ENCODE measurements at regions not wholly inside any gene's neighbourhood (a gene's known extent, or its start where the extent isn't known, plus 50 kb on each side); places are given as distances from the start of the nearest gene placed in this dataset.
"Not testable (repeated sequence)": the region's sequence is repeated elsewhere in the genome, so short reads cannot be mapped to it uniquely, and the experiment has no call there.

DNA sequence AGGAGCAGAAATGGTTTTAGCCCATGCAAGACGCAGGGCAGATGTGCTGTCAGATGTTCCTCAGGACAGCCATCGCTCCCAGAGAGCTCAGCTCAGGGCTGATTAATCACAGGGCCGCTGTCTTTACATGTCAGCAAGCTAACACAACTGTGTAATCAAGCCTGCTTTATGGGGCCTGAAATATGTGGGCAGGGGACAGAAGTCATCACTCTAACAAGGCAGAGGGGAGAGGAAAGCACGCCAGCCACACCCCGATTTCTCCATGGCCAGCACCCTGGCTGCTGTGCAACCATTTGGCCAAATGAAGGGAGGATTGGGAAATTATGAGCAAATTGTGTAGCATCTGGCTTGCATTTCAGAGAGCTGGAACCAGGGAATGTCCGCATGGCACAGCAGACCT, 368.8 kb downstream of the NPHP4 start:
- no peak for DNase-seq

DNA sequence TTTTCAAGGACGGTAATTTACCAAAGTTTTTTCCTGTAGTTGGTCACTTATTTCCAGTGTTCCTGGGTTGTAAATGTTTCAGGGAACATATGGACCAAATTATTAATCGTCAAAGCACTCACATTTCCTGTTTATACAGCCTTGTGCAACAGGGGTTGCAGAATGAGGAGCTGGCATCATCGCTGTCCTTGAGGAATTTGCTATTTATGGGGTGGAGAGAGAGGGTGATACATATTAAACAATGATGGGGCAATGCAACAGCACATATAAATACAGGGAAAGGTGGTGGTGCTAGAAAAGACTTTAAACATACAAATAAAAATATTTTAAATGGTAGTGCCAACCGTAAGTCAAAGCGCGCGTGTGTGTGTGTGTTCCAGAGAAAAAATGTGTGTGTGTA, 369.8 kb downstream of the NPHP4 start:
- no peak for DNase-seq

DNA sequence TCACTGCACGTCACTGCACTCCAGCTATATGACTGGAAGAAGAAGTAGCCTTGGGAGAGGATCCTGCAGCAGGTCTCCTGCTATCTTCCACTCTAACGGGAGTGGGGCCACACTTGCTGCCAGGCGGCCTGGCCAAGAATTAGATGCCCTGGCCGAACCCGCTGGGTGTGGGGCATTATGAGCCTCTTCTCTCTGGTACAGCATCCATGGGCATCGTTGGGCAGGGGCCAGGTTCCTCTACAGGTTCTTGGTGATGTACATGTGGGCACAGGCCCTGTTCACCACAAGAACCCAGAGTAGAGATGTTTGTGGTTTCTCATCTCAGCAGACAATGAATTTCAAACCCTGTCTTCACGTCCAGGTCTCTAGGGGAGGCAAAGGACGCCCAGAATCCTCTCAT, 370.5 kb downstream of the NPHP4 start:
- DNase-seq: no peak

DNA sequence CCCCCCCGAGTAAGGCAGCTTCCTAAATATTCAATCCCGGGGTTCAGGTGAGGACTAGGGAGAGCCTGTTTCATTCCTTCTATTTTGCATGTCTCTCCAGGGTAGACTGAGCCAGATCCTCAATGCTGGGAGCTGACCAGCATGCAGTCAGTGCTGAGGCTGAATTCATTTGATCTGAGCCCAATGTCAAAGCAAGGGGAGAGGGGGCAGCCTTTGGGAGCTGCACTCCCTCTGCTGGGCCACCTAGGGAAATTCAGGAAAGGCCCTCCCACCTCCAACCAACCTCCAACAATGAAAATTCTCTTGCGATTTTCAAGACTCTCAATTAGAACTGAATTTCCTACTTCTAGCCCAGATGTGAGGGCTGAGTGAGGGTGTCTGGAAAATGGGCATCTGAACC, 371.2 kb downstream of the NPHP4 start:
- DNase-seq: no peak

DNA sequence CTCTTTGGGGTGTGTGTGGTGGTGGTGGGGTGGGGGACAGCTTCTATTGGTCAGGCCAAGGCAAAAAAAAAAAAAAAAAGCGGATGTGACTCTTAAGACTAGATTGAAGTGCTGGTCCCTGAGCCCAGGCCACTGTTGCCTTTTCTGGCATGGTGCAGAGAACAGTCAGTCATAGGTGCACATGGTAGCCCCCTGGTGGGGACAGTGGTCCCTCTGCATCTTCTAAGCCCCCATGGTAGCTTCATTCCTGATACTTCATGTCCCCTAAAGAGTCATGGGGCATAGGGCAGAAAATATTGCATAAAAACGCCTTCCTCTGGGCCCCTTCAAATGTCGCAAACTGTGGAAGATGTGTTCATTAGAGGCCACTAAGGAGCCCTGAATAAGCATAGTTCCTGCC, 371.8 kb downstream of the NPHP4 start:
- DNase-seq: no peak

DNA sequence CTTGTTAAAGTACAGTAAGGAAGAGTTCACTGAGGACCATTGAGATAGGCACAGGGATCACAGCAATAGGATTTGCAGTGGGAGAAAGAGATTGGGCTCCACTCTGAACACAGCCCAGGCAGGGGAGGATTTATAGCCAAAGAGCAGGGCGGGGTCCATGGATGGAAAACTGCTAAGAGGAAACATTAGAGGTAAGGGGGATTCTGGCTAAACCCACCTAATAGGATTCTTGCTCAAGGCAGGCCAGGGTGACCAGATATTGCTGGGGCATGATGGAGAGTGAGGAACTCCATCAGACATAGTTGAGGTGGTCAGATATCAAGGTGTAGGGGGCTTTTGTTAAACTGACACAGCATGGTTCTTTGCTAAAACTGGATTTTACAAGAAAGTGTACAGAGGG, 372.8 kb downstream of the NPHP4 start:
- DNase-seq: no peak

DNA sequence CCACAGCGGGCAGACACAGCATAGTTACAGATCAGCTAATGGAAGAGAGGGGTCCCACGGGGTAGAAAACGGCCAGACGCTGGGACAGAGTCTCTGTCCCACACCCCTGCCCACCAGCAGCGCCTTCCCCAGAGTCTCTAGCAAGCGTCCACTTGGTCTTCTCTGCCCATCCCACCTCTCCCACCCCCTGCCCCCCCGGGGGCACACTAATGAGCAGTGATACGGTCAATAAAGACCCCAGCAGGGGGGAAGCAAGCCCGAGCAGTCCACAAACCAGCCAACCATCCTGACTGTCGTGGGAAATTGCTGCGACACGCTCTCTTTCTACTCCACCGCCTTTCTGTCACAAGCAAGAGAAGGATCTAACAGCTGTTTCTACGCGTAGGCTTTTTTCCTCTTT, 374.7 kb downstream of the NPHP4 start:
- DNase-seq: no peak

DNA sequence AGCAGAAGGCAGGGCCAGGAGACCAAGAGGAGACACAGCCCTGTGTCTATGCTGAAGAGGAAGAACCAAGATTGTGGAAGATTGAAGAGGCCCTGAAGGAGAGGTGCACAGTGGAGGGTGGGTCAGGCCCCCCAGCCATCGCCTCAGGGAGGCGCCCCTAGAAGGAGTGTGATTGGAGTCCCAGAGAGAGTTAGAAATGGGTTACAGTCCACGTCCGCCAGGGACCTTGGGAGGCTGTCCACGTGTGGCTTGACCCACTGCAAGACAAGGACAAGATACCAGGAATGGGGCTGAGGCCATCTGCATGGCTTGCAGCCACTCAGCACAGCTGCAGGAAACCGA, 375.1 kb downstream of the NPHP4 start:
- DNase-seq: no peak

DNA sequence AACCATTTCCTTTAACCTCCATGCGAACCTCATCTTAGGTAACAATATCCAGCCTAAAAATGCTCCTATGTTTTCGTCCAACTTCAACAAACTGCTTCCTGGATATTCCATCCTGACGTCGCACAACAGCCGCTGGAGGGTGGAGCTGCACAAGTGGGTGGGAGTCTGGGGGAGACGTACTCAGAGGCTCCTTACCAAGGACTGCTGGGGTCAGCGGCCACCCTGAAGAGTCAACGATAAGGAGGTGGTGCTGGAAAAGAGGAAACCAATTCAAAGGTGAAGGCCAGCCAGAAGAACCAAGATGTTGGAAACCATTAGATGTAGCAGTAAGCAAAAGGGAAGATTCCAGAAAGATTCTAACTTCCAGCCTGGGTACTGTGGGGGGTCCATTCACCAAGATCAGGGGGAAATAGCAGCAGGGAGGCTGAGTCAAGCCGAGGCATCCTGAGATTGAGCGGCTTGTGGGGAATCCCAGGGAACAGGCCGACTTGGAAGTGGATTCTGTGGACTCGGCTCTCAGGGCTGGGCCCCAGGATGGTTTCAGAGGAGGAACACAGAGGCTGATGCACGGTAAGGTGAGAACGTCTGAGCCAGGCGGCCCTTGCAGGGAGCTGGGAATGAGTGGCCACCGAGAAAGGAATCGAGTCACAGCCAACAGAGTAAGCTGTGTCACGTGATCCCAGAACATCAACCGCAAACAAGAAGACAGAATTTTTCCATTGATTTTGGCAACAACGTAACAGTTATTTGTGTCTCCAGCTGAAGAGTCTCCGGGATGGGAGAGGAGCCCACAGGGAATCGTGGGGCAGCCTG, 375.7 kb downstream of the NPHP4 start:
- no peak for DNase-seq

DNA sequence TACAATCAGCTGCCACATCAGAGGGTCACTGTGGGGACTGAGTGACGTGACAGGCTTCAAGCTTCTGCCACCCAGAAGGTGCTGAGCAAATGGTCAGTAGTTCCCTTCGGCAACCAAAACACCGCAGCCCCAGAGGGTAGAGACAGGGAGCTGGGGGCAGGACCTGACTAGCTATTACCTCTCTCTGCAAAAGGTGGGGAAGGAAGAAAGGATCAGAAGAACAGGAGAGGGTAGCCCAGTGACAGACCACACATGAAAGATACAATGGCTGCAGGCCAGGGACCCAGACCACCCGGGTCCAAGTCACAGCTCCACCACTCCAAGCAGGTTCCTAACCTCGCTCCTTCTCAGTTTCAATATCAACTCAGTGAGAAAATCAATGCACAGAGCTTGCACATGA, 377.1 kb downstream of the NPHP4 start:
- DNase-seq: no peak

DNA sequence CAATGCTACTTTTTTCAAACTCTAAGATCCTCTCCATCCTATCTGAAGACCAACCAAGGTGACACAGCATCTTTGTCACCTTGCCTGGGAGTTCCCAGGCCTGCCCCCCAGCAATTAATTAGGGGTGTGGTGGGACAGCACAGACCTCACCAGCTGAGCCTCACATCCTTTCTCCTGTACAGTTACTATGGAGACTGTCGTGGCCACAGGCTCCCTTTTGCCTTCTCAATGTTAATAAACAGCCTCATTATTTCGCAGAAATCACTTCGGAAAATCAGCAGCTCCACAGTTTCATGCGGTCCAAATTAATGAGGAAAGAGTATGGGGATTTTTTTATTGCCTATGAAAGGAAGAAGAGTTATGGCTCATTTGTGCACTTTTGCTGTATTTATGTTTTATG, 378.3 kb downstream of the NPHP4 start:
- DNase-seq: no peak

DNA sequence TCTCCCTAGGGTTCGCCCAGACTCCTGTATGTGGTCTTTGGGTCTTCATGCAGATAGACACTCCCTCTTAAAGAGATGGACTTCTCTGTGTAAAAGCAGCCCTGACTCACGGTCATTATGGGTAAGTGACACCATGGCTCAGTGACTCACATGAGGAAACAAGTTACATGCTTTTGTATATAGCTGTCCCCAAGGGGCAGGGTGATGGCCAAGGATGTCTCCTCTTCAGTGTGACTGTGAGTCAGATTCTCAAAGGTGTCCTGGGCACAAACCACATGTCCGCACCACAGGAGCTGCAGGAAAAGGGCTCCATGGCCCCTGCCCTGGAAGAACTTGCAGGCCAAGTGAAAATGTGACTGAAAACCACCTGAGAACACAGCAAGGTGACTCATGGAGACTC, 380.4 kb downstream of the NPHP4 start:
- DNase-seq: no peak

DNA sequence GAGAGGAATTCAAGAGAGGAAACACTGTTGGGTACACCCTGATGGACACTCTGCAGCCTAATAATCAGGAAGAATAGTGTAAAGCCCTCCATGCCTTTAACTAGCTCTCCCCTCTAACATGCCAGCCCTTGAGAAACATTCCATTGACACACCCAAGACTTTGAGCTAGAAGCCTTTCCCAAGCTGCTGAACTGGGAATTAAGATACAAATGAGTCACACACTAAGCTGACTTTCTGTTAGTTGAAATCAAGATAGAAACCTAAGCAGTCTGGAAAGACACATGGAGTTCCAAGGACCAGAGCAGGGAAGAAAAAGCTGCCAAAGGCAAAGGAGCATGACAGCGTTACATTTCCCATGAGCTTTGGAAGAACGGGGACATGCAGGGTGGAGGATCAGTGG, 380.8 kb downstream of the NPHP4 start:
- DNase-seq: no peak

DNA sequence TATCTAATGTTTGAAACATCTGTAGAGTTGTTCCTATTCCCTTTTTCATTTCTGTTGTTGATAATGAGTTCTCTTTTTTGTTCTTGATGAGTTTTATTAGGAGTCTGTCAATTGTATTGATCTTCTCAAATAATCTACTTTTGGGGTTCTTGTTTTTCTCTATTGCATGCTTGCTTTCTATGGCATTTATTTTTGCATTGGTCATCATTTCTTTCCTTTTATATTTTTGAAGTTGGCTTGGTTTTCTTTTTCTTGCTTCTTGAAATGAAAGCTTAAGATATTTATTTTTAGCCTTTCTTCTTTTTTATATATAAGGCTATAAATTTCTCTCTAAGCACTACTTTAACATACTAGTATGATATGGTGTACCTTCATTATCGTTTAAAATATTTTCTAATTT, 381.8 kb downstream of the NPHP4 start:
- no peak for DNase-seq

DNA sequence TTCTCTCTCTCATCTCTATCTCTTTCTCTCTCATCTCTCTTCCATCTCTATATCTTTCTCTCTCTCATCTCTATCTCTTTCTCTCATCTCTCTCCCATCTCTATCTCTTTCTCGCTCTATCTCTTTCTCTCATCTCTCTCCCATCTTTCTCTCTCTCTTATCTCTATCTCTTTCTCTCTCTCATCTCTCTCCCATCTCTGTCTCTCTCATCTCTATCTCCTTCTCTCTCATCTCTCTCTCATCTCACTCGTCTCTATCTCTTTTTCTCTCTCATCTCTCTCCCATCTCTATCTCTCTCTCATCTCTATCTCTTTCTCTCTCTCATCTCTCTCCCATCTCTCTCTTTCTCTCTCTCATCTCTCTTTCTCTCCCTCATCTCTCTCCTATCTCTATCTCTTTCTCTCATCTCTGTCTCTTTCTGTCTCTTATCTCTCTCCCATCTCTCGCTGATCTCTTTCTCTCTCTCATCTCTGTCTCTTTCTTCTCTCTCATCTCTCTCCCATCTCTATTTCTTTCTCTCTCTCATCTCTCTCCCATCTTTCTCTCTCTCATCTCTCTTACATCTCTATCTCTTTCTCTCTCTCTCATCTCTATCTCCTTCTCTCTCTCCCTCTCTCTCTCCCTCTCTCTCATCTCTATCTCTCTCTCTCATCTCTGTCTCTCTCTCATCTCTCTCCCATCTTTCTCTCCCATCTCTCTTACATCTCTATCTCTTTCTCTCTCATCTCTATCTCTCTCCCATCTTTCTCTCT, 388.7 kb downstream of the NPHP4 start:
- no peak for DNase-seq

DNA sequence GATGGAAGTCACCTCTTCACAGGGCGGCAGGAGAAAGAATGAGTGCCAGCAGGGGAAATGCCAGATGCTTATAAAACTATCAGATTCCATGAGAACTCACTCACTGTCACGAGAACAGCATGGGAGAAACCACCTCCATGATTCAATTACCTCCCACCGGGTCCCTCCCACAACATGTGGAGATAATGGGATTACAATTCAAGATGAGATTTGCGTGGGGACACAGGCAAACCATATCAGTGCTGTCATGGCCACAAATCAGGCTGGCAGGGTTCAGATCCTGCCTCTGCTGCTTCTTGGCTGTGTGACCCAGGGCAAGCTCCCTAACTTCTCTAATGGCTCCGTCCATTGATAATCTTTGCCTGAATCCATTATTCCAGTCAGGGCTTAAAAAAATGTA, 389.5 kb downstream of the NPHP4 start:
- DNase-seq: not testable (repeated sequence)

DNA sequence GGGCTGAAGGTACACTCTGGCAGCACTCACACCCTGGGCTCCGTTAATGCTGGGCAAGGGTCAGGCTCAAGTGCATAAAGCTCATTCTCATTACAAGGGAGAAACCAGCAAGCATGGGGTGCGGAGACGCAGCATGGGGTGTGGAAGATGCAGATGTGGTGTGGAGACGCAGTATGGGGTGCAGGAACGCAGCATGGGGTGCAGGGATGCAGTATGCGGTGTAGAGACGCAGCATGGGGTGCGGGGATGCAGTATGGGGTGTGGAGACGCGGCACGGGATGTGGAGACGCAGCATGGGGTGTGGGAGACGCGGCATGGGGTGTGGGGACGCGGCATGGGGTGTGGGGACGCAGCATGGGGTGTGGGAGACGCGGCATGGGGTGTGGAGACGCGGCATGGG, 390.7 kb downstream of the NPHP4 start:
- DNase-seq: no peak

DNA sequence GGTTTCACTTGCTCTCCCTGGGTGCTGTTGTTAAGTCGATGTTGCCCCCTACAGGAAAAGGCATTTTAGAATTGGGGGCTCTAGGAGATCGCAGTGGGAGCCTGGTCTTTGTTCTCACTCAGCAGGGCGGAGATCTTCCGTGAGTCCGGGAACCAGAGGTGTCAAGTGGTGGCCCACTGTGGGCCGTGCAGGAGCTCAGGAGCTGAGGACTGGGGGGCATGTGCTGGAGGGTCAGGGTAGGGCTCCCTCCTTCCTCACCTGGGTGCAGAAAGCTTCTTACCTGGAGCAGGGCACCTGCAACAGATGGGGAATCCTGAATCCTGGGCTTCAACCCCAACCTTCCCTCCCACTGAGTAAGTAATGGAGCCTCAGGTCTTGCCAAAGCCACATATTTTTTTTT, 392.7 kb downstream of the NPHP4 start:
- DNase-seq: no peak

DNA sequence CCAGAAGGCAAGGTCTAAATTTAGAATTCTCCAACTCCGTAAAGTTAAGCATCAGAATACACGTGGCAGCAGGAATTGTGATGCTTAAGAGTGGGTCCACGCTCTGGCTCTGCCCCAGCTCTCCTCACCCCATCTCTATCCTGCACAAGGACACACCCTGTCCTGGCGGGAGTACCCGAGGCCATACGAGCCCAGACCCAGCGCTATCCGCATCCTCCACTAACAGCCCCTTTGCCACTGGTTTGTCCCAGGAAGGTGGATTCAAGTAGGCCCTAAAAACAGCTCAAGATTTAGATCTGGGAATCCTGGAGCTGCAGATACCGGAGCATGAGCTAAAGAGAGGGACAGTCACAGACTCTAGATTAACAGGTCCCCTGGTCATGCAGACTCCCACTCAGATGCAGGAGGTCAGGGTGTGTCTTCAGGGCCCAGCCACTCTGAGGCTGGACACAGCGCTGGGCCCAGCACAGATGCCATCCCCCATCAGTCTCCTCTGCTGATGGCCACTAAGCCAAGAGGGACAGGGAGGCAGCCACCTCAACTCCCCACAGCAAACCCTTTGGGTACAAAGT, 393.3 kb downstream of the NPHP4 start:
- no peak for DNase-seq

DNA sequence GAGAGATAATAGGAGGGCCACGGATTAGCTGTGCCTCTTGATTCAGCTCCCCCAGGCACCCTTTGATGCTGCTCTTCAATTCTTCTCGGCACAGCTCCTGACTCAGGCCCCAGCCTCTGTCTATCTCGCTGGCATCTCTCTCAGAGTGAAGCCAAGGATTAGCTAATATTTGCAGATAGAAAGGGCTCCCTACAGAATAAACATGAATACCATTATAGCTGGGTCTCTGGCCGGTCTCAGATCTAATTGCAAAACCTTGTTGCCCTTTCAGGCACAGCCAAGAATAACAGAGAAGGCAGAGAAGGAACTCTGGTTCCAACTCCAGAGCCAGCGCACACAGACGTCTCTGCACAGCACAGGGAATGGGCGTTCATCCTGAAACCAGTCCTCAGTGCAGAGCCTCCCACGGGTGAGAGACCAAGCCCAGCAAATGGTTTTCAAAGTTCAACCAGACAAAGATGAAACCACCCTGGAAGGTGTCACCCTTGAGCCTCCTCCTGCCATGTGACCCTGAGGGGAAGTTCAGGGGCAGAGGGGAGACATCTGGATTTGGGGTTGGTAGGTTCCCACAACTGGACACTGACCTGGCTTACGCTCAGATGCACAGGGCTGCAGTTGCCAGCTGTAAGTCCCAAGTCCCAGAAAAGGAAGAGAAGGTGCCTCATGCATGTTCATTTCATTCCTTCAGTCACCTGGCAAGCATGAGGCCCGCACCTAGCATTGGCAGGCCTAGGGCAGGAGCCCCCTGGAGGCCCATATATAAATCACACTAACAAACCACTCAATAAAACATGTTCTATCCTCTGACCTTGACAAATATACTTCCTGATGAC, 394.0 kb downstream of the NPHP4 start:
- DNase-seq: no peak

DNA sequence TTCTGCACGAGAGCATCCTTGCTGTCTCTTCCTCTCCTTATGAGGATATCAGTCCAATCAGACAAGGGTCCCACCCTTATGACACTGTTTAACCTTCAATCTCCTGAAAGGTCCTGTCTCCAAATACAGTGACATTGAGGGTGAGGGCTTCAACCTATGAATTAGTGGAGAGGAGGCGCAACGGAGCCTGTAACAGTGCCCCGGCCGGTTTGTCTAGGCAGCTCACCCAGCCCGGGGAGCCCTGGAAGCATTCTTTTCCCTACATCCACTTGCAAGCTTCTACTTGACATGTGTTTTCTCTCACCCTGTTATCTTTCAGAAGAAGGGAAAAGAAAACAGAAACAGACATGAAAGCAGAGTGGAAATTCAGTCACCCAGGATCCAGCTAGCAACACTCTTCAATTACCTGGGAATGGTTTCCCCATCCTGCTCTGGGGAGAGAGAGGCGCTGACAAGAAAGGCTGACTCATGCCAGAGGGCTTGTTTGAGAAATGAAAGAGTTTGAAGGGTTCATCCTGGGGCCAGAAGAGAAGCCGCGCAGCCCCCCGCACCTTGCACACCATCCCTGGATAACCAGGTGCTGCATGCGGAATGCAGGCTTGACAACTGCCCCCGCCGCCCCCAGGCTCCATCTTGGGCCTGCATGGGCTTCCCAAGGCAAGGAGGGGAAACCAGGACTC, 394.9 kb downstream of the NPHP4 start:
- DNase-seq: no peak

DNA sequence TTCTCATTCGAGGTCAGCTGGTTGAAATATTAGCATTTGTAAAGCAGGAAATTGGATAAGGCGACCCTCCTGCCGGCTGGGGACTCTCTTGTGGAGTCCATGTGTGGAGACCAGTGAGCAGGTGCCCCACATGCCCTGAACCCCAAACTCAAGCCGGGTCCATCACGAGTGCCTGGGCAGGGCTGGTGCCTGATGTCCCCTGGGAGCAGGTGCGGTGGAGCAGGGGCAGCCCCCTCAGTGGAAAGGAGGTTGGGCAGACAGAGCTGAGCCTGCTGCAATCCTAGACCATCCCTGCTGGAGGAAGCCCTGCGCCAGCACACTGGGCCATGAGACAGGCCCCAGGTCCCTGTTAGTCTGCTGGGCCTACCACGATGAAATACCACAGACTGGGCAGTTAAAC, 395.6 kb downstream of the NPHP4 start:
- DNase-seq: no peak
